ENCODE measurements at regions not wholly inside any gene's neighbourhood (a gene's known extent, or its start where the extent isn't known, plus 50 kb on each side); places are given as distances from the start of the nearest gene placed in this dataset.

DNA sequence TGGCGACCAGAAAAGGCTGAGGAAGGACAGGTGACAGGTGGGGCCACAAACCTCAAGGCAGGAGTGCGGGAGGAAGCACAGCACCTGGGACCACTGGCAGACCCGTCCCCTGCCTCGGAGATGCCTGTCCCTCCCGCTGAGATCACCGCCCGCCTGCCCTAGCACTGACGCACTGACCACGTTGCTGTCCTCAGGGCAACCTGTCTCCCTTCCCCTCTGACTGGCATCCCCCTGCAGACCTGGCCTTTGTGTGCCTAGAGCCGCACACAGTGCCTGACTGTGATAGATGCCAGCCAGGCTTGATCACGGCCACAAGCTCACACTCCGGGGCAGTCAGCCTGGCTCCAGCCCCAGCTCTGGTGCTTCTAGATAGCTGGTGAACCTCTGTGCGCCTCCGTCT, 58.4 kb upstream of the EN2 start:
- 88 to 90% methylated on average over 13 to 14 of the region's 14 CpGs for WGBS, 2 donors
- intact Hi-C loops (cut with DNase I; ENCODE audit: low total_unique reads), result no loop called here
- DNase-seq (ENCODE audit: low spot score in 2 of 2), result no peak
- H3K4me3 ChIP-seq (ENCODE audit: low read depth, poor library complexity, severe bottlenecking), result no peak overlapping the region
- TF ChIP-seq, protein P1, sequence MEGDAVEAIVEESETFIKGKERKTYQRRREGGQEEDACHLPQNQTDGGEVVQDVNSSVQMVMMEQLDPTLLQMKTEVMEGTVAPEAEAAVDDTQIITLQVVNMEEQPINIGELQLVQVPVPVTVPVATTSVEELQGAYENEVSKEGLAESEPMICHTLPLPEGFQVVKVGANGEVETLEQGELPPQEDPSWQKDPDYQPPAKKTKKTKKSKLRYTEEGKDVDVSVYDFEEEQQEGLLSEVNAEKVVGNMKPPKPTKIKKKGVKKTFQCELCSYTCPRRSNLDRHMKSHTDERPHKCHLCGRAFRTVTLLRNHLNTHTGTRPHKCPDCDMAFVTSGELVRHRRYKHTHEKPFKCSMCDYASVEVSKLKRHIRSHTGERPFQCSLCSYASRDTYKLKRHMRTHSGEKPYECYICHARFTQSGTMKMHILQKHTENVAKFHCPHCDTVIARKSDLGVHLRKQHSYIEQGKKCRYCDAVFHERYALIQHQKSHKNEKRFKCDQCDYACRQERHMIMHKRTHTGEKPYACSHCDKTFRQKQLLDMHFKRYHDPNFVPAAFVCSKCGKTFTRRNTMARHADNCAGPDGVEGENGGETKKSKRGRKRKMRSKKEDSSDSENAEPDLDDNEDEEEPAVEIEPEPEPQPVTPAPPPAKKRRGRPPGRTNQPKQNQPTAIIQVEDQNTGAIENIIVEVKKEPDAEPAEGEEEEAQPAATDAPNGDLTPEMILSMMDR (IDR thresholded peaks at IDR 0.05), result no peak
- TF ChIP-seq POLR2A (IDR thresholded peaks at IDR 0.05), result no peak

DNA sequence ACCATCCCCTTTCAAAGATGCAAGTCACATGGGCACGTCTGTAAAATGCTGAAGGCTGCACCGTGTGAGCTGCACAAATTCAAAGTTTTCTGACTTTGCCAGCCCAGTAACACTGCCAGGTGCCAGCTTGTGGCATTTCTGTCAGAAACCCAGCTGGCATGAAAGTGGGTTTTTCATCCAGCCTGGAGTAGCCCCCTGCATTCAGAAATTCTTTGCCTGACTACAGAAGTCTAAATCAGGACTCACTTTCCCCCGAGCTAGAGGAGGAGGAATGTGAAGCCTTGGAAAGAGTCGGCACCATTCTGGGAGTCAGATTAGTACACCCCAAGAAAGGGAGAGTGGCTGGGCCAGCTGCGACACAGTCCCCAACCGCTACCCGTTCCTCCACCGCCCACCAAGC, 56.7 kb upstream of the EN2 start:
- no peak for DNase-seq (ENCODE audit: low spot score in 2 of 2)
- WGBS, 2 donors, result 38 to 39% methylated on average over 8 of the region's 8 CpGs
- no peak overlapping the region for H3K4me3 ChIP-seq (ENCODE audit: low read depth, poor library complexity, severe bottlenecking)
- TF ChIP-seq, protein P1 (IDR thresholded peaks at IDR 0.05), result no peak
- TF ChIP-seq POLR2A (IDR thresholded peaks at IDR 0.05), result no peak
- intact Hi-C loops (cut with DNase I; ENCODE audit: low total_unique reads), result no loop called here

DNA sequence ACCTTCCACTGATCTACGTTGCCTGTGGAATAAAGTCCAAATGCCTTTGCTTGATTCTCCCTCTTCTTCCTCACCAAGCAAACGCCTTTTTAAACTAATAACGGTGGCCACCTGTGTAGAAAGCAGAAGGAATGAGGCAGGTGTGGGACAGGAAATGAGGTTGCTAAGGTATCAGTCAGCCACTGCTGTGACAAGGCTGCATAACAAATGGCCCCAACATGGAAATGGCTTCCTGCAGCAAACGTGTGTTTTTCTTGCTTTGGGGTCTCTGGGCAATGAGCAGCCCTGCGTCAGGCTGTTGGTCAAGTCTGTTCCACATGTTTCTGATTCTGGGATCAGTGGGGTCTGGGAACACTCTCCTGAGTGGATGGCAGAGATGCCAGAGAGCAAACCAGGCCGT, 56.0 kb upstream of the EN2 start:
- 57% methylated on average over 6 of the region's 6 CpGs for WGBS, 2 donors
- DNase-seq (ENCODE audit: low spot score in 2 of 2), result no peak
- intact Hi-C loops (cut with DNase I; ENCODE audit: low total_unique reads), result no loop called here
- TF ChIP-seq, protein P1 (IDR thresholded peaks at IDR 0.05), result no peak
- no peak for TF ChIP-seq POLR2A (IDR thresholded peaks at IDR 0.05)
- no peak overlapping the region for H3K4me3 ChIP-seq (ENCODE audit: low read depth, poor library complexity, severe bottlenecking)

DNA sequence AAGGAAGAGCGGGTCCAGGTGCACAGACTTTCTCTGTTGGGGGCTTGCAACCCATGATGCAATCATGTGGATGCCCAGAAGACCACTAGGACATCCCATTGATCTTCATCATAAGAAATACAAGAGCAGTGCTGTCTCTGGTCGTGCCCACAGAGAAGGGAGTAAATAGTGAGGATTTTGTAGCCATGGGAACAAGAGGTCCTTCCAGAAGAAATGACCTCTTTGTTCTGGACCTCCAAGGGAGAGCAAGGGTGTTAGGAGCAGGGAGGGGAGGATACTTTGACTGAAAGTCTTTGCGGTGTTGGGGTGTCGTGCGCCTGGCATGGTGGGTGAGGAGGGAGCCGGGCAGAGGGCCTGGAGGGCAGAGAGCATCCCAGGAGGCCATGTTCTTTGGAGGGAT, 55.0 kb upstream of the EN2 start:
- intact Hi-C loops (cut with DNase I; ENCODE audit: low total_unique reads), result no loop called here
- TF ChIP-seq POLR2A (IDR thresholded peaks at IDR 0.05), result no peak
- TF ChIP-seq, protein P1 (IDR thresholded peaks at IDR 0.05), result no peak
- H3K4me3 ChIP-seq (ENCODE audit: low read depth, poor library complexity, severe bottlenecking), result no peak overlapping the region
- DNase-seq (ENCODE audit: low spot score in 2 of 2), result no peak
- 78 to 82% methylated on average over 6 of the region's 6 CpGs for WGBS, 2 donors

DNA sequence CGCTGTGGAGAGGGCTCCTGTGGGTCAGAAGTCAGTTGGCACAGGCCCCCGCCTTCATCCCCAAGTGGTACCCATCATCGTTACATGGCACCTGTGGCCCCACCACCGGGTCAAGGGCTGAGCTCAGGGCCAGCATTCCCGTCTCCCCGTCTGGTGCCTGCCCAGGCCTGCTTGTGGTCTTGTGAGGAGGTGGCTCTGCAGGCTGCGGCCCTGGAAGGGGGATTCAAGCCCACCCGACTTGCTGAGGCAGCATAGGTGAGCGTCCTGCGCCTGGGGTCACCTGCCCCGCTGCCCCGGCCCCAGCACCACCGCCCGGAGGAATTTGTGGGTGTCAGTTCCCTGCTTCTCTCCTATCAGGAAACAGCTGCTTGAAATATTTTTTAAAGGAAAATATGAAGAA, 53.0 kb upstream of the EN2 start:
- TF ChIP-seq, protein P1 (IDR thresholded peaks at IDR 0.05), result no peak
- no peak for TF ChIP-seq POLR2A (IDR thresholded peaks at IDR 0.05)
- intact Hi-C loops (cut with DNase I; ENCODE audit: low total_unique reads), result no loop called here
- H3K4me3 ChIP-seq (ENCODE audit: low read depth, poor library complexity, severe bottlenecking), result no peak overlapping the region
- DNase-seq (ENCODE audit: low spot score in 2 of 2), result no peak
- 39 to 51% methylated on average over 9 to 14 of the region's 14 CpGs for WGBS, 2 donors
